Liver (tissue), 8 donors: ENCODE measurements at regions not wholly inside any gene's neighbourhood (a gene's known extent, or its start where the extent isn't known, plus 50 kb on each side); places are given as distances from the start of the nearest gene placed in this dataset.

Source experiments
- DNase-seq: peaks from one replicate; pipeline ENCODE4 v3.0.0-alpha.2; 2017; ENCODE audit warnings: low spot score
- H3K27ac ChIP-seq, 2 donors: one replicate each; pipeline ENCODE4 v1.7.0; 2013; ENCODE audit warnings: inconsistent platforms in 2 of 2, low read length in 2 of 2, control low read depth in 1 of 2, low read depth in 1 of 2, mild to moderate bottlenecking in 1 of 2
- H3K27me3 ChIP-seq, 4 donors: one replicate each; pipeline versions ENCODE4 v1.6.1 to v1.7.0; 2013; ENCODE audit warnings: low read length in 3 of 4, inconsistent platforms in 1 of 4, mild to moderate bottlenecking in 1 of 4, moderate library complexity in 1 of 4; ENCODE audit not compliant: control insufficient read depth in 4 of 4, insufficient read depth in 4 of 4
- H3K36me3 ChIP-seq, 4 donors: one replicate each; pipeline versions ENCODE4 v1.6.1 to v1.7.0; 2013; ENCODE audit warnings: low read length in 3 of 4, mild to moderate bottlenecking in 3 of 4, low read depth in 1 of 4, moderate library complexity in 1 of 4; ENCODE audit not compliant: control insufficient read depth in 4 of 4, insufficient read depth in 3 of 4
- H3K4me1 ChIP-seq, 4 donors: one replicate each; pipeline versions ENCODE4 v1.6.1 to v1.7.0; 2013; ENCODE audit warnings: low read length in 3 of 4, mild to moderate bottlenecking in 3 of 4, moderate library complexity in 1 of 4; ENCODE audit not compliant: control insufficient read depth in 4 of 4, insufficient read depth in 4 of 4
- H3K4me3 ChIP-seq, 3 donors: one replicate each; pipeline versions ENCODE4 v1.6.1 to v1.7.0; 2013; ENCODE audit warnings: low read length in 3 of 3, control low read depth in 1 of 3, low read depth in 1 of 3, mild to moderate bottlenecking in 1 of 3
- H3K9ac ChIP-seq, 2 donors: one replicate each; pipeline ENCODE4 v1.7.0; 2013; ENCODE audit warnings: low read length in 2 of 2, mild to moderate bottlenecking in 2 of 2, moderate library complexity in 2 of 2, control low read depth in 1 of 2, low read depth in 1 of 2
- H3K9me3 ChIP-seq, 4 donors: one replicate each; pipeline versions ENCODE4 v1.6.1 to v1.7.0; 2013; ENCODE audit warnings: low read length in 3 of 4; ENCODE audit not compliant: control insufficient read depth in 4 of 4
- EGR1 ChIP-seq, 2 donors: IDR thresholded peaks; 2 replicates each; pipeline ENCODE4 v1.6.1; 2016 to 2018; ENCODE audit warnings: antibody characterized with exemption in 2 of 2, low read depth in 2 of 2
- FOXA1 ChIP-seq: IDR thresholded peaks from 2 replicates; pipeline ENCODE4 v1.6.1; 2016; ENCODE audit warnings: antibody characterized with exemption
- FOXA2 ChIP-seq: IDR thresholded peaks from 2 replicates; pipeline ENCODE4 v1.6.1; 2016; ENCODE audit warnings: antibody characterized with exemption
- GABPA ChIP-seq, 2 donors: IDR thresholded peaks in 1 of 2; conservative IDR thresholded peaks in 1 of 2; 2 replicates each; pipeline ENCODE4 v1.6.1; 2016; ENCODE audit warnings: antibody characterized with exemption in 2 of 2, mild to moderate bottlenecking in 1 of 2, moderate library complexity in 1 of 2
- HNF4A ChIP-seq, 2 donors: conservative IDR thresholded peaks; 2 replicates each; pipeline ENCODE4 v1.6.1; 2016; ENCODE audit warnings: antibody characterized with exemption in 2 of 2, mild to moderate bottlenecking in 2 of 2
- HNF4G ChIP-seq: IDR thresholded peaks from 2 replicates; pipeline ENCODE4 v1.6.1; 2016; ENCODE audit warnings: antibody characterized with exemption
- JUND ChIP-seq, 2 donors: IDR thresholded peaks; 2 replicates each; pipeline ENCODE4 v1.6.1; 2016; ENCODE audit warnings: antibody characterized with exemption in 2 of 2
- NR2F2 ChIP-seq: IDR thresholded peaks from 2 replicates; pipeline ENCODE4 v1.6.1; 2016; ENCODE audit warnings: antibody characterized with exemption
- RAD21 ChIP-seq, 2 donors: IDR thresholded peaks; 2 replicates each; pipeline ENCODE4 v1.6.1; 2016; ENCODE audit warnings: antibody characterized with exemption in 2 of 2, mild to moderate bottlenecking in 2 of 2
- RXRA ChIP-seq, 2 donors: IDR thresholded peaks; 2 replicates each; pipeline ENCODE4 v1.6.1; 2017 to 2018; ENCODE audit warnings: antibody characterized with exemption in 2 of 2, mild to moderate bottlenecking in 1 of 2
- SP1 ChIP-seq: IDR thresholded peaks from 2 replicates; pipeline ENCODE4 v1.6.1; 2018; ENCODE audit warnings: antibody characterized with exemption, mild to moderate bottlenecking
- TAF1 ChIP-seq: conservative IDR thresholded peaks from 2 replicates; pipeline ENCODE4 v1.6.1; 2016; ENCODE audit warnings: antibody characterized with exemption, mild to moderate bottlenecking
- YY1 ChIP-seq: IDR thresholded peaks from 2 replicates; pipeline ENCODE4 v1.6.1; 2016; ENCODE audit warnings: antibody characterized with exemption, mild to moderate bottlenecking
- WGBS: extraction: QIAGEN DNeasy Blood & Tissue Kit; methylation state at CpG from one replicate; pipeline ENCODE4 v1.1.7; 2013; 5-methylcytosine and 5-hydroxymethylcytosine counted together
- TF ChIP-seq, protein P1 (sequence below): IDR thresholded peaks from 2 replicates; pipeline ENCODE4 v1.6.1; 2016; ENCODE audit warnings: antibody characterized with exemption
- TF ChIP-seq, protein P2 (sequence below): IDR thresholded peaks from 2 replicates; pipeline ENCODE4 v1.6.1; 2016; ENCODE audit warnings: antibody characterized with exemption, mild to moderate bottlenecking
- TF ChIP-seq, protein P3 (sequence below): fragments of 150-350 bp; IDR thresholded peaks from 2 replicates; pipeline ENCODE4 v1.5.1; 2017; ENCODE audit warnings: improper control_type of control experiment, low read depth, low read length; ENCODE audit not compliant: missing input control
- TF ChIP-seq, protein P4 (sequence below): IDR thresholded peaks from 2 replicates; pipeline ENCODE4 v1.6.1; 2016; ENCODE audit warnings: antibody characterized with exemption
- TF ChIP-seq, protein P5 (sequence below): IDR thresholded peaks from 2 replicates; pipeline ENCODE4 v1.6.1; 2016; ENCODE audit warnings: antibody characterized with exemption
- donor health status: healthy.
- donor health status: healthy.
- donor health status: healthy.
- donor health status: healthy.
- donor health status: healthy.

DNA sequence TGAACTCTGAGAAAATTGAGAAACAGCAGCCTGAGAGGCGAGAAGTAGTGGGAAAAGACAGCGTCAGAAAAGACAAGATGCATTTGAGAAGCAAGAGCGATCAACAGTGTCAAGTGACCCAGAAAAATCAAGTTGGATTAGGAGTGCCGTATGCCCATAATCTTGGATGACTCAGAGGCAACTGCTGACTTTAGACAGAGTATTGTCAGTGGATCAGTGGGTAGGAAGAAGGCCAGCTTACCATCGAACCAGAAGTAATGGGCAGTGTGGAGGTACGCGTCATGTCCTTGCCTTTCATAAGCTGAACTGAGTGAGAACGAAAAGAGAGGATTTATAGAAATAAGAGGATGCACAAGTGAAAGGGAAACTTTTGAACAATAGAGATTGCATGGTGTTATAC is 151.0 kb upstream of the NAV3 start:
- no peaks in the 10 kb centered on the region for H3K27me3 ChIP-seq
- H3K4me1 ChIP-seq = no peaks in the 10 kb centered on the region
- 90% methylated on average over 8 of the region's 8 CpGs for WGBS
- no peak overlapping the region for H3K9ac ChIP-seq
- H3K4me3 ChIP-seq = no peak overlapping the region
- TF ChIP-seq TAF1 (no peak), RAD21 (IDR thresholded peaks at IDR 0.05) (no peak), RXRA (IDR thresholded peaks at IDR 0.05) (no peak), EGR1 (IDR thresholded peaks at IDR 0.05; ENCODE audit: low read depth in 2 of 2) (no peak), GABPA (IDR thresholded peaks at IDR 0.05 in 1 of 2, conservative IDR thresholded peaks at IDR 0.05 in 1 of 2) (no peak), YY1 (no peak), SP1 (no peak), NR2F2 (no peak)
- TF ChIP-seq, protein P1, sequence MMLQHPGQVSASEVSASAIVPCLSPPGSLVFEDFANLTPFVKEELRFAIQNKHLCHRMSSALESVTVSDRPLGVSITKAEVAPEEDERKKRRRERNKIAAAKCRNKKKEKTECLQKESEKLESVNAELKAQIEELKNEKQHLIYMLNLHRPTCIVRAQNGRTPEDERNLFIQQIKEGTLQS = no peak
- TF ChIP-seq, protein P2, sequence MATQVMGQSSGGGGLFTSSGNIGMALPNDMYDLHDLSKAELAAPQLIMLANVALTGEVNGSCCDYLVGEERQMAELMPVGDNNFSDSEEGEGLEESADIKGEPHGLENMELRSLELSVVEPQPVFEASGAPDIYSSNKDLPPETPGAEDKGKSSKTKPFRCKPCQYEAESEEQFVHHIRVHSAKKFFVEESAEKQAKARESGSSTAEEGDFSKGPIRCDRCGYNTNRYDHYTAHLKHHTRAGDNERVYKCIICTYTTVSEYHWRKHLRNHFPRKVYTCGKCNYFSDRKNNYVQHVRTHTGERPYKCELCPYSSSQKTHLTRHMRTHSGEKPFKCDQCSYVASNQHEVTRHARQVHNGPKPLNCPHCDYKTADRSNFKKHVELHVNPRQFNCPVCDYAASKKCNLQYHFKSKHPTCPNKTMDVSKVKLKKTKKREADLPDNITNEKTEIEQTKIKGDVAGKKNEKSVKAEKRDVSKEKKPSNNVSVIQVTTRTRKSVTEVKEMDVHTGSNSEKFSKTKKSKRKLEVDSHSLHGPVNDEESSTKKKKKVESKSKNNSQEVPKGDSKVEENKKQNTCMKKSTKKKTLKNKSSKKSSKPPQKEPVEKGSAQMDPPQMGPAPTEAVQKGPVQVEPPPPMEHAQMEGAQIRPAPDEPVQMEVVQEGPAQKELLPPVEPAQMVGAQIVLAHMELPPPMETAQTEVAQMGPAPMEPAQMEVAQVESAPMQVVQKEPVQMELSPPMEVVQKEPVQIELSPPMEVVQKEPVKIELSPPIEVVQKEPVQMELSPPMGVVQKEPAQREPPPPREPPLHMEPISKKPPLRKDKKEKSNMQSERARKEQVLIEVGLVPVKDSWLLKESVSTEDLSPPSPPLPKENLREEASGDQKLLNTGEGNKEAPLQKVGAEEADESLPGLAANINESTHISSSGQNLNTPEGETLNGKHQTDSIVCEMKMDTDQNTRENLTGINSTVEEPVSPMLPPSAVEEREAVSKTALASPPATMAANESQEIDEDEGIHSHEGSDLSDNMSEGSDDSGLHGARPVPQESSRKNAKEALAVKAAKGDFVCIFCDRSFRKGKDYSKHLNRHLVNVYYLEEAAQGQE = no peak
- TF ChIP-seq, protein P3, sequence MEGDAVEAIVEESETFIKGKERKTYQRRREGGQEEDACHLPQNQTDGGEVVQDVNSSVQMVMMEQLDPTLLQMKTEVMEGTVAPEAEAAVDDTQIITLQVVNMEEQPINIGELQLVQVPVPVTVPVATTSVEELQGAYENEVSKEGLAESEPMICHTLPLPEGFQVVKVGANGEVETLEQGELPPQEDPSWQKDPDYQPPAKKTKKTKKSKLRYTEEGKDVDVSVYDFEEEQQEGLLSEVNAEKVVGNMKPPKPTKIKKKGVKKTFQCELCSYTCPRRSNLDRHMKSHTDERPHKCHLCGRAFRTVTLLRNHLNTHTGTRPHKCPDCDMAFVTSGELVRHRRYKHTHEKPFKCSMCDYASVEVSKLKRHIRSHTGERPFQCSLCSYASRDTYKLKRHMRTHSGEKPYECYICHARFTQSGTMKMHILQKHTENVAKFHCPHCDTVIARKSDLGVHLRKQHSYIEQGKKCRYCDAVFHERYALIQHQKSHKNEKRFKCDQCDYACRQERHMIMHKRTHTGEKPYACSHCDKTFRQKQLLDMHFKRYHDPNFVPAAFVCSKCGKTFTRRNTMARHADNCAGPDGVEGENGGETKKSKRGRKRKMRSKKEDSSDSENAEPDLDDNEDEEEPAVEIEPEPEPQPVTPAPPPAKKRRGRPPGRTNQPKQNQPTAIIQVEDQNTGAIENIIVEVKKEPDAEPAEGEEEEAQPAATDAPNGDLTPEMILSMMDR = no peak
- H3K27ac ChIP-seq = no peak overlapping the region
- H3K9me3 ChIP-seq = no peaks in the 10 kb centered on the region
- H3K36me3 ChIP-seq = no peaks in the 10 kb centered on the region
- DNase-seq = no peak

DNA sequence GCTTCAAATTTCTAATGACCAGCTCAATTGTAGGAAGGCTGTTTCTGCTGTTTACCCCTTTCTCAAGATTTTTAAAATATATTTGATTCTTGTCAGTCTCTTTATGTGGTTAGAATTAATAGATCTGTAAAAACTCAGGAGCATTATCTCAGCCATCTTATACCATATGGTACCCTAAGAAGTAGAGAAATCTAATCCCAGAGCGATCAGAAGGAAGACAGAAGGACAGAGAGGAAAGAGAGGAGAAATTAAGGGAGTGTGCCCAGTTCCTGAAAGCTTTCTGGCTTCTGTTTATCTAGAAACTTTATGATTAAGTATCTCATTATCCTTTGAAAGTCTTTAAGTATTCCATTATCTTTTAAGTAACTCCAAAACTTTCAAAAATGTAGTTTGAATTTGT is 152.1 kb upstream of the NAV3 start:
- Histone ChIP-seq H3K4me3 (no peak overlapping the region), H3K9me3 (no peaks in the 10 kb centered on the region), H3K9ac (no peak overlapping the region), H3K36me3 (no peaks in the 10 kb centered on the region), H3K27me3 (no peaks in the 10 kb centered on the region), H3K27ac (no peak overlapping the region), H3K4me1 (no peaks in the 10 kb centered on the region)
- DNase-seq = no peak
- no peak for TF ChIP-seq JUND (IDR thresholded peaks at IDR 0.05)
- TF ChIP-seq RAD21 (IDR thresholded peaks at IDR 0.05) = no peak
- TF ChIP-seq, protein P4, sequence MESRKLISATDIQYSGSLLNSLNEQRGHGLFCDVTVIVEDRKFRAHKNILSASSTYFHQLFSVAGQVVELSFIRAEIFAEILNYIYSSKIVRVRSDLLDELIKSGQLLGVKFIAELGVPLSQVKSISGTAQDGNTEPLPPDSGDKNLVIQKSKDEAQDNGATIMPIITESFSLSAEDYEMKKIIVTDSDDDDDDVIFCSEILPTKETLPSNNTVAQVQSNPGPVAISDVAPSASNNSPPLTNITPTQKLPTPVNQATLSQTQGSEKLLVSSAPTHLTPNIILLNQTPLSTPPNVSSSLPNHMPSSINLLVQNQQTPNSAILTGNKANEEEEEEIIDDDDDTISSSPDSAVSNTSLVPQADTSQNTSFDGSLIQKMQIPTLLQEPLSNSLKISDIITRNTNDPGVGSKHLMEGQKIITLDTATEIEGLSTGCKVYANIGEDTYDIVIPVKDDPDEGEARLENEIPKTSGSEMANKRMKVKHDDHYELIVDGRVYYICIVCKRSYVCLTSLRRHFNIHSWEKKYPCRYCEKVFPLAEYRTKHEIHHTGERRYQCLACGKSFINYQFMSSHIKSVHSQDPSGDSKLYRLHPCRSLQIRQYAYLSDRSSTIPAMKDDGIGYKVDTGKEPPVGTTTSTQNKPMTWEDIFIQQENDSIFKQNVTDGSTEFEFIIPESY = no peak
- TF ChIP-seq GABPA (IDR thresholded peaks at IDR 0.05 in 1 of 2, conservative IDR thresholded peaks at IDR 0.05 in 1 of 2) = no peak
- no peak for TF ChIP-seq FOXA2
- TF ChIP-seq RXRA (IDR thresholded peaks at IDR 0.05) = no peak
- TF ChIP-seq SP1 = no peak
- TF ChIP-seq, protein P5, sequence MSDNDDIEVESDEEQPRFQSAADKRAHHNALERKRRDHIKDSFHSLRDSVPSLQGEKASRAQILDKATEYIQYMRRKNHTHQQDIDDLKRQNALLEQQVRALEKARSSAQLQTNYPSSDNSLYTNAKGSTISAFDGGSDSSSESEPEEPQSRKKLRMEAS = no peak
- TF ChIP-seq YY1 = no peak
- no peak for TF ChIP-seq HNF4G
- TF ChIP-seq NR2F2 = no peak
- TF ChIP-seq TAF1 = no peak
- TF ChIP-seq, protein P2 = no peak
- no peak for TF ChIP-seq HNF4A (conservative IDR thresholded peaks at IDR 0.05)
- no peak for TF ChIP-seq EGR1 (IDR thresholded peaks at IDR 0.05; ENCODE audit: low read depth in 2 of 2)
- TF ChIP-seq, protein P1 = no peak
- TF ChIP-seq, protein P3 = no peak
- no peak for TF ChIP-seq FOXA1
- WGBS = 49% methylated on average over 1 of the region's 1 CpG
